ENCODE measurements at regions not wholly inside any gene's neighbourhood (a gene's known extent, or its start where the extent isn't known, plus 50 kb on each side); places are given as distances from the start of the nearest gene placed in this dataset.

DNA sequence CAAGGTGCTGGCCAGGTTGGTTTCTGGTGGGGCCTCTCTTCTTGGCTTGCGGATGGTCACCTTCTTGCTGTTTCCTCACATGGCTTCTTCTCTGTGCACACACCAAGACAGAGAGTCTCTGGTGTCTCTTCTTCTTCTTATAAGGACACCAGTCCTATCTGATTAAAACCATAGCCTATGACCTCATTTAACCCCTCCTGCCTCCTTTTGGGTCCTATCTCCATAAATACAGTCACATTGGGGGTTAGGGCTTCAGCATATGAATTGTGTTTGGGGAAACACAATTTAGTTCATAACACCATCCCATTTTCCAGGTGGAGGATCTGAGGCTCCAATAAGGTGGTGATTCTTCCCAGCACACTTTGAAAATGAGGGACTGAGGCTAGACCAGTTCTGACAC lies 80.4 kb downstream of the SPRY4 start:
- TF ChIP-seq POLR2AphosphoS5 (IDR thresholded peaks at IDR 0.05; ENCODE audit: low read depth, low read length) (no peak), SIN3A (IDR thresholded peaks at IDR 0.05; ENCODE audit: borderline replicate concordance, insufficient read depth, low read length) (no peak), TAF1 (IDR thresholded peaks at IDR 0.05; ENCODE audit: borderline replicate concordance, insufficient read depth, low read length) (no peak)
- TF ChIP-seq, protein P1, sequence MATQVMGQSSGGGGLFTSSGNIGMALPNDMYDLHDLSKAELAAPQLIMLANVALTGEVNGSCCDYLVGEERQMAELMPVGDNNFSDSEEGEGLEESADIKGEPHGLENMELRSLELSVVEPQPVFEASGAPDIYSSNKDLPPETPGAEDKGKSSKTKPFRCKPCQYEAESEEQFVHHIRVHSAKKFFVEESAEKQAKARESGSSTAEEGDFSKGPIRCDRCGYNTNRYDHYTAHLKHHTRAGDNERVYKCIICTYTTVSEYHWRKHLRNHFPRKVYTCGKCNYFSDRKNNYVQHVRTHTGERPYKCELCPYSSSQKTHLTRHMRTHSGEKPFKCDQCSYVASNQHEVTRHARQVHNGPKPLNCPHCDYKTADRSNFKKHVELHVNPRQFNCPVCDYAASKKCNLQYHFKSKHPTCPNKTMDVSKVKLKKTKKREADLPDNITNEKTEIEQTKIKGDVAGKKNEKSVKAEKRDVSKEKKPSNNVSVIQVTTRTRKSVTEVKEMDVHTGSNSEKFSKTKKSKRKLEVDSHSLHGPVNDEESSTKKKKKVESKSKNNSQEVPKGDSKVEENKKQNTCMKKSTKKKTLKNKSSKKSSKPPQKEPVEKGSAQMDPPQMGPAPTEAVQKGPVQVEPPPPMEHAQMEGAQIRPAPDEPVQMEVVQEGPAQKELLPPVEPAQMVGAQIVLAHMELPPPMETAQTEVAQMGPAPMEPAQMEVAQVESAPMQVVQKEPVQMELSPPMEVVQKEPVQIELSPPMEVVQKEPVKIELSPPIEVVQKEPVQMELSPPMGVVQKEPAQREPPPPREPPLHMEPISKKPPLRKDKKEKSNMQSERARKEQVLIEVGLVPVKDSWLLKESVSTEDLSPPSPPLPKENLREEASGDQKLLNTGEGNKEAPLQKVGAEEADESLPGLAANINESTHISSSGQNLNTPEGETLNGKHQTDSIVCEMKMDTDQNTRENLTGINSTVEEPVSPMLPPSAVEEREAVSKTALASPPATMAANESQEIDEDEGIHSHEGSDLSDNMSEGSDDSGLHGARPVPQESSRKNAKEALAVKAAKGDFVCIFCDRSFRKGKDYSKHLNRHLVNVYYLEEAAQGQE (IDR thresholded peaks at IDR 0.05; ENCODE audit: insufficient read depth in 1 of 2, low read depth in 2 of 2, low read length in 2 of 2) = no peak
